WTC11 (cell line): ENCODE measurements at regions not wholly inside any gene's neighbourhood (a gene's known extent, or its start where the extent isn't known, plus 50 kb on each side); places are given as distances from the start of the nearest gene placed in this dataset.

ENCODE experiments used
- ATAC-seq: fragments of 200-7000 bp; cut with Tn5 transposase; 2 replicates; pipeline ENCODE4 v1.10.0; 2021; ENCODE audit warnings: mild to moderate bottlenecking, moderate library complexity
- CTCF ChIA-PET: fragments of 300-600 bp; sonication (Branson Sonifier 250); formaldehyde crosslinking; loops from one replicate; lab custom pipeline; 2021; ENCODE audit warnings: antibody characterized with exemption; lab: Charles Lee
- POLR2A ChIA-PET: fragments of 350-600 bp; sonication (Branson Sonifier 250); formaldehyde crosslinking; loops from one replicate; lab custom pipeline; 2021; ENCODE audit warnings: antibody characterized with exemption; lab: Charles Lee
- DNase-seq: peaks from one replicate; pipeline ENCODE4 v3.0.0; 2021; ENCODE audit warnings: low spot score
- H3K27ac Mint-ChIP-seq: 2 replicates; pipeline ENCODE4 v1.8.0; 2021; ENCODE audit warnings: mixed read lengths
- H3K27me3 Mint-ChIP-seq: 2 replicates; pipeline ENCODE4 v1.8.0; 2021; ENCODE audit warnings: low read depth, mild to moderate bottlenecking, moderate library complexity, mixed read lengths
- H3K36me3 Mint-ChIP-seq: 2 replicates; pipeline ENCODE4 v1.8.0; 2021; ENCODE audit warnings: mixed read lengths
- H3K4me1 Mint-ChIP-seq: 2 replicates; pipeline ENCODE4 v1.8.0; 2022; ENCODE audit warnings: mixed read lengths
- H3K4me3 Mint-ChIP-seq: 2 replicates; pipeline ENCODE4 v1.8.0; 2021; ENCODE audit warnings: mild to moderate bottlenecking, moderate library complexity, mixed read lengths
- H3K9me3 Mint-ChIP-seq: 2 replicates; pipeline ENCODE4 v1.8.0; 2021; ENCODE audit warnings: mixed read lengths
- CREM ChIP-seq: sonication (generic); formaldehyde crosslinking; IDR thresholded peaks from 2 replicates; pipeline ENCODE4 v1.8.1; 2022; ENCODE audit warnings: mild to moderate bottlenecking, missing genetic modification reagents, moderate library complexity
- CTCF ChIP-seq: fragments of 200-600 bp; IDR thresholded peaks from 2 replicates; pipeline ENCODE4 v1.8.0; 2022; ENCODE audit warnings: antibody characterized with exemption
- GABPB1 ChIP-seq: sonication (generic); formaldehyde crosslinking; IDR thresholded peaks from 2 replicates; pipeline ENCODE4 v1.8.1; 2023; ENCODE audit warnings: mild to moderate bottlenecking, missing genetic modification reagents
- GTF2I ChIP-seq: fragments of 250-450 bp; sonication (Bioruptor Pico); conservative IDR thresholded peaks from 2 replicates; pipeline ENCODE4 v1.4.0; 2021; ENCODE audit warnings: mild to moderate bottlenecking
- JAZF1 ChIP-seq: fragments of 250-450 bp; sonication (Bioruptor Pico); IDR thresholded peaks from 2 replicates; pipeline ENCODE4 v1.9.0; 2021; ENCODE audit warnings: moderate library complexity, mild to moderate bottlenecking, inconsistent platforms
- KAT7 ChIP-seq: sonication (generic); formaldehyde crosslinking; IDR thresholded peaks from 2 replicates; pipeline ENCODE4 v1.8.1; 2023; ENCODE audit warnings: missing genetic modification reagents, mild to moderate bottlenecking, borderline replicate concordance
- SMAD3 ChIP-seq: sonication (generic); formaldehyde crosslinking; IDR thresholded peaks from 2 replicates; pipeline ENCODE4 v1.8.0; 2022; ENCODE audit warnings: missing genetic modification reagents, mild to moderate bottlenecking, borderline replicate concordance
- SP1 ChIP-seq: sonication (generic); formaldehyde crosslinking; conservative IDR thresholded peaks from 2 replicates; pipeline ENCODE4 v1.8.1; 2022; ENCODE audit warnings: missing genetic modification reagents
- TEAD4 ChIP-seq: sonication (generic); formaldehyde crosslinking; IDR thresholded peaks from 2 replicates; pipeline ENCODE4 v1.8.0; 2022; ENCODE audit warnings: mild to moderate bottlenecking, missing genetic modification reagents
- TP53 ChIP-seq: sonication (generic); formaldehyde crosslinking; IDR thresholded peaks from 2 replicates; pipeline ENCODE4 v1.8.1; 2023; ENCODE audit warnings: mild to moderate bottlenecking, missing genetic modification reagents
- ZBTB43 ChIP-seq: sonication (generic); formaldehyde crosslinking; IDR thresholded peaks from 2 replicates; pipeline ENCODE4 v1.8.1; 2023; ENCODE audit warnings: mild to moderate bottlenecking, missing genetic modification reagents
- ZNF121 ChIP-seq: sonication (generic); formaldehyde crosslinking; IDR thresholded peaks from 2 replicates; pipeline ENCODE4 v1.8.0; 2023; ENCODE audit warnings: missing genetic modification reagents
- ZNF219 ChIP-seq: sonication (generic); formaldehyde crosslinking; IDR thresholded peaks from 2 replicates; pipeline ENCODE4 v1.8.0; 2023; ENCODE audit warnings: missing genetic modification reagents, mild to moderate bottlenecking, borderline replicate concordance
- ZNF232 ChIP-seq: sonication (generic); formaldehyde crosslinking; IDR thresholded peaks from 2 replicates; pipeline ENCODE4 v1.8.0; 2022; ENCODE audit warnings: mild to moderate bottlenecking, missing genetic modification reagents
- TF ChIP-seq, protein P1 (sequence below): fragments of 250-450 bp; sonication (Bioruptor Pico); conservative IDR thresholded peaks from 2 replicates; pipeline ENCODE4 v1.9.0; 2021; ENCODE audit warnings: mild to moderate bottlenecking
- TF ChIP-seq, protein P2 (sequence below): sonication (generic); formaldehyde crosslinking; IDR thresholded peaks from 2 replicates; pipeline ENCODE4 v1.8.1; 2022; ENCODE audit warnings: low read depth, mild to moderate bottlenecking, moderate library complexity, missing genetic modification reagents, borderline replicate concordance
- TF ChIP-seq, protein P3 (sequence below): sonication (generic); formaldehyde crosslinking; IDR thresholded peaks from 2 replicates; pipeline ENCODE4 v1.8.1; 2022; ENCODE audit warnings: missing genetic modification reagents, borderline replicate concordance
- TF ChIP-seq, protein P4 (sequence below): sonication (generic); formaldehyde crosslinking; conservative IDR thresholded peaks from 2 replicates; pipeline ENCODE4 v1.8.1; 2023; ENCODE audit warnings: mild to moderate bottlenecking, low read depth, missing genetic modification reagents, moderate library complexity
- TF ChIP-seq, protein P5 (sequence below): sonication (generic); formaldehyde crosslinking; conservative IDR thresholded peaks from 2 replicates; pipeline ENCODE4 v1.8.1; 2022; ENCODE audit warnings: mild to moderate bottlenecking, missing genetic modification reagents

DNA sequence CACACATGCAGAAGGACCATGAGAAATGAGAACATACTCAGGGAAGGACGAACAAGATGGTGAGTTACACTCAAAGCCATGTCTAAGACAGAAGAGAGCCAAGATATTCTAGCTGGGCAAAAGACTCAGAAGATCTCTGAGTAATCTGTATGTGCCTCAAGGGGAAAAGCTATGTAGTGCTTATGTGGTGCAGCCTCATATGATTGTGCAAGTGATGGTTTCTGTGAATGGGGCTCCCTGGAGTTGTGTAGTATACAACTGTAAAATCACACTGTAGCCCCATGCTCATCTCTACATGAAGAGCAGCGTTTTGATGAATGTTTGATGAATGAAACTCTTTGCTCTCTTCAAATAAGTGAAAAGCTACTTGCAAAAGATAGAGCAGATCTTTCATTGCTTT is 57.5 kb downstream of the OSR1 start:
- CTCF ChIA-PET, result interaction anchor here (1.0 kb wide), 1 partner anchor 464 kb away, joined by 3 read pairs; no protein-coding TSS in a partner anchor
- H3K9me3 Mint-ChIP-seq, result peaks cover 9% of the 10 kb centered on the region
- TF ChIP-seq, protein P1, sequence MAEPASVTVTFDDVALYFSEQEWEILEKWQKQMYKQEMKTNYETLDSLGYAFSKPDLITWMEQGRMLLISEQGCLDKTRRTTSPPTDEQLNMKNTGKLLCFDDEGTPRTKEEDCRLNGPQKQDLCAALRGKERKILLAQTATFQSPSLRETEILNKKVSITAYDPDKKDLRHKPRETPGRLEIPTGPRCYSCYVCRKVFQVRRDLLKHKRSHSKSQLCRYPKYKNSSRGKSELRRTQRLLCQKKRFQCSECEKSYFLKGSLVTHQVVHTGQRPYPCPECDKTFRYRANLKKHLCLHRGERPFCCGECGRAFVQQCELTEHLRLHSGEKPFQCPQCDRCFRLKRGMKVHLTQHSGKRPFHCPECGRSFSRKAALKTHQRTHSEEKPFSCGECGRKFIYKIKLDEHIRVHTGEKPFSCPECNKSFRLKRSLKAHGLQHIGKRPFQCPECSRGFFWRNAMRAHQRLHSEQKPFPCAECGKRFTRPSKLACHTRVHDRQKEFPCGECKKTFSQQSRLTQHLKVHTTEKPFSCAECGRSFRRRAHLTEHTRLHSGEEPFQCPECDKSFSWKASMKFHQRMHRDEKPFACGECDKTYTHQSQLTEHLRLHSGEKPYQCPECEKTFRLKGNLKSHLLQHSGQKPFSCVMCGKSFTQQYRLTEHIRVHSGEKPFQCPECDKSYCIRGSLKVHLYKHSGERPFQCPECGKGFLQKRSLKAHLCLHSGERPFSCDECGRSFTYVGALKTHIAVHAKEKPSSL (CRISPR knock-in tag), result no peak
- TF ChIP-seq ZNF121 (CRISPR knock-in tag) (no peak), JAZF1 (CRISPR knock-in tag) (no peak), GTF2I (CRISPR knock-in tag) (no peak), TP53 (CRISPR knock-in tag) (no peak), SP1 (CRISPR knock-in tag) (no peak), TEAD4 (CRISPR knock-in tag) (no peak), ZBTB43 (CRISPR knock-in tag) (no peak), GABPB1 (CRISPR knock-in tag) (no peak), CTCF (no peak), ZNF219 (no peak), CREM (CRISPR knock-in tag) (no peak), ZNF232 (CRISPR knock-in tag) (no peak), SMAD3 (no peak), KAT7 (CRISPR knock-in tag) (no peak)
- TF ChIP-seq, protein P2, sequence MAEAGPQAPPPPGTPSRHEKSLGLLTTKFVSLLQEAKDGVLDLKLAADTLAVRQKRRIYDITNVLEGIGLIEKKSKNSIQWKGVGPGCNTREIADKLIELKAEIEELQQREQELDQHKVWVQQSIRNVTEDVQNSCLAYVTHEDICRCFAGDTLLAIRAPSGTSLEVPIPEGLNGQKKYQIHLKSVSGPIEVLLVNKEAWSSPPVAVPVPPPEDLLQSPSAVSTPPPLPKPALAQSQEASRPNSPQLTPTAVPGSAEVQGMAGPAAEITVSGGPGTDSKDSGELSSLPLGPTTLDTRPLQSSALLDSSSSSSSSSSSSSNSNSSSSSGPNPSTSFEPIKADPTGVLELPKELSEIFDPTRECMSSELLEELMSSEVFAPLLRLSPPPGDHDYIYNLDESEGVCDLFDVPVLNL (CRISPR knock-in tag), result no peak
- TF ChIP-seq, protein P3, sequence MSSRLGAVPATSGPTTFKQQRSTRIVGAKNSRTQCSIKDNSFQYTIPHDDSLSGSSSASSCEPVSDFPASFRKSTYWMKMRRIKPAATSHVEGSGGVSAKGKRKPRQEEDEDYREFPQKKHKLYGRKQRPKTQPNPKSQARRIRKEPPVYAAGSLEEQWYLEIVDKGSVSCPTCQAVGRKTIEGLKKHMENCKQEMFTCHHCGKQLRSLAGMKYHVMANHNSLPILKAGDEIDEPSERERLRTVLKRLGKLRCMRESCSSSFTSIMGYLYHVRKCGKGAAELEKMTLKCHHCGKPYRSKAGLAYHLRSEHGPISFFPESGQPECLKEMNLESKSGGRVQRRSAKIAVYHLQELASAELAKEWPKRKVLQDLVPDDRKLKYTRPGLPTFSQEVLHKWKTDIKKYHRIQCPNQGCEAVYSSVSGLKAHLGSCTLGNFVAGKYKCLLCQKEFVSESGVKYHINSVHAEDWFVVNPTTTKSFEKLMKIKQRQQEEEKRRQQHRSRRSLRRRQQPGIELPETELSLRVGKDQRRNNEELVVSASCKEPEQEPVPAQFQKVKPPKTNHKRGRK, result no peak
- TF ChIP-seq, protein P4, sequence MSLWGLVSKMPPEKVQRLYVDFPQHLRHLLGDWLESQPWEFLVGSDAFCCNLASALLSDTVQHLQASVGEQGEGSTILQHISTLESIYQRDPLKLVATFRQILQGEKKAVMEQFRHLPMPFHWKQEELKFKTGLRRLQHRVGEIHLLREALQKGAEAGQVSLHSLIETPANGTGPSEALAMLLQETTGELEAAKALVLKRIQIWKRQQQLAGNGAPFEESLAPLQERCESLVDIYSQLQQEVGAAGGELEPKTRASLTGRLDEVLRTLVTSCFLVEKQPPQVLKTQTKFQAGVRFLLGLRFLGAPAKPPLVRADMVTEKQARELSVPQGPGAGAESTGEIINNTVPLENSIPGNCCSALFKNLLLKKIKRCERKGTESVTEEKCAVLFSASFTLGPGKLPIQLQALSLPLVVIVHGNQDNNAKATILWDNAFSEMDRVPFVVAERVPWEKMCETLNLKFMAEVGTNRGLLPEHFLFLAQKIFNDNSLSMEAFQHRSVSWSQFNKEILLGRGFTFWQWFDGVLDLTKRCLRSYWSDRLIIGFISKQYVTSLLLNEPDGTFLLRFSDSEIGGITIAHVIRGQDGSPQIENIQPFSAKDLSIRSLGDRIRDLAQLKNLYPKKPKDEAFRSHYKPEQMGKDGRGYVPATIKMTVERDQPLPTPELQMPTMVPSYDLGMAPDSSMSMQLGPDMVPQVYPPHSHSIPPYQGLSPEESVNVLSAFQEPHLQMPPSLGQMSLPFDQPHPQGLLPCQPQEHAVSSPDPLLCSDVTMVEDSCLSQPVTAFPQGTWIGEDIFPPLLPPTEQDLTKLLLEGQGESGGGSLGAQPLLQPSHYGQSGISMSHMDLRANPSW (CRISPR knock-in tag), result no peak
- TF ChIP-seq, protein P5, sequence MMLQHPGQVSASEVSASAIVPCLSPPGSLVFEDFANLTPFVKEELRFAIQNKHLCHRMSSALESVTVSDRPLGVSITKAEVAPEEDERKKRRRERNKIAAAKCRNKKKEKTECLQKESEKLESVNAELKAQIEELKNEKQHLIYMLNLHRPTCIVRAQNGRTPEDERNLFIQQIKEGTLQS (CRISPR knock-in tag), result no peak
- peaks cover 14% of the 10 kb centered on the region for H3K4me1 Mint-ChIP-seq
- H3K36me3 Mint-ChIP-seq, result peaks cover 6% of the 10 kb centered on the region
- DNase-seq, result no peak
- no peak overlapping the region for H3K4me3 Mint-ChIP-seq
- H3K27me3 Mint-ChIP-seq, result no peaks in the 10 kb centered on the region
- POLR2A ChIA-PET, result no interaction called here
- no peak overlapping the region for H3K27ac Mint-ChIP-seq
- no peak for ATAC-seq
